CD4-positive, alpha-beta T cell treated with Interleukin-2 at 100 ng/mL for 4 hours (primary cell): ENCODE measurements at regions not wholly inside any gene's neighbourhood (a gene's known extent, or its start where the extent isn't known, plus 50 kb on each side); places are given as distances from the start of the nearest gene placed in this dataset.
"Not testable (repeated sequence)": the region's sequence is repeated elsewhere in the genome, so short reads cannot be mapped to it uniquely, and the experiment has no call there.

Source experiments
- DNase-seq: peaks from one replicate; pipeline ENCODE4 v3.0.0-alpha.2; 2020; ENCODE audit warnings: low spot score

DNA sequence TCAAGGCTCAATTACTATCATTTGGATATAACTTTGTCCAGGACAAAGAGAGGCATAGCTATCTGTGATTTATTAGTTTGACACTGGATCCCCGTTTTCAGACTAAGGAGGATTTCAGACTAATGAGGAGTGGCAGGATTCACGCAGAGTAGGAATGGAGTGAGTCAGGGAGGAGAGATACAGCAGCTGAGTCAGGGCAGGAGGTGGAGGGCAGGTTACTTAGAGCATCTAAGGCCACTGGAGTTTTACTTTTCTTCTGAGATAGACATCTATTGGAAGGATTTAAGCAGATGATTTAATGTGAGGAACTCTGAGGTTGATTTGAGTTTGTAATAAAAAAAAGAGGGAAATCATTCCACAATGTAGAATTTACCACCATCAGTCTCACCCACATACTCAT, 110.6 kb downstream of the RPIA start:
- DNase-seq = not testable (repeated sequence)

DNA sequence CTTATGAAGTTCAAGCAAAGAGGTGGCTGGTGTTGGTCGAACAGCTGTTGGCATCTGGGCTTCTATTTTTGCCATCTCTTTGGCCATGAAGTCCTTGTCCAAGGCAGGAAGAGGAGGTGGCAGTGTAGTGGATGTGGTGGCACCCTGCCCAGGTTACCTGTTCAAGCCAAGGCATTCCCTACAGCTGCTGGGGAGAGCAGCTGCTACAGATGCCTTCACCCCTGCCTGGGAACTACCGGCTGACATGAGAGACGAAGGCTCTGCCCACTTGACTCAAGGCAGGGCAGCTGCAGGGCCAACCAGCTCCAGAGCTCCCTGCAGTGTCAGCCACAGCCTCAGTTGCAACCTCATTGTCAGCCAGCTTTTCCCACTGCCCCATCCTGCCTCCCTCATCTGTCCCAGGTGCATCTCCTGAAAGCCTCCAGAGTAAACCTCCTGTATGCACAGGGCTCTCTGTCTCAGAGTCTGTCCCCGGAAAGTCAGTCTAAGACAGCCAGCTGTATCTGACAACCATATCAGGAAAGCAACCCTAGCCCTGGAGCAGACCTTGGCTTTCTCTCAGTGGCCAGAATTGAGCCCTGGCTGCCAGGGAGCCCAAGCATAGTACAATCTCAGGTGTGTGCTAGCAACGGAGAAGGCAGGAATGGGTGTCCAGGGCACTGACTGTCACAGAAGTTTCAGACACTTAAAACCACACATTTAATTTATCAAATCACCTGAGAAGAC, 115.9 kb downstream of the RPIA start:
- no peak for DNase-seq

DNA sequence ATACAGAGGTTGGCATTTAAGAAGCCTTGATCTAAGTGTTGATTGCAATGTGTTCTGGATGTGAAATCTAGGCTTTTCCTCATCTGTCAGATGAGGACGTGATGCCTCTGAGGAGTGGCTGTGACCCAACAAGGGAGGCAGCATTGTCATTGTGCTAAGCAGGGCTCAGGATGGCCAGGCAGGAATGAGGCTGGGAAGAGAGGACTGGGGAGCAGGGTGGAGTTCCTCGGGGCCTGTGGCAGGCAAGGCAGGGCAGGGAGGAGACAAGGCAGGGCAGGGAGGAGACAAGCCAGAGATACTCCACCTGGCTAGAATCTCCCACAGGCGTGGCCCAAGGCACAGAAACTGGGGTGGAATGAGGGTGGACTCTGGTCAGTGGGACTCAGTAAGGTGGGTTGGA, 116.6 kb downstream of the RPIA start:
- DNase-seq = no peak

DNA sequence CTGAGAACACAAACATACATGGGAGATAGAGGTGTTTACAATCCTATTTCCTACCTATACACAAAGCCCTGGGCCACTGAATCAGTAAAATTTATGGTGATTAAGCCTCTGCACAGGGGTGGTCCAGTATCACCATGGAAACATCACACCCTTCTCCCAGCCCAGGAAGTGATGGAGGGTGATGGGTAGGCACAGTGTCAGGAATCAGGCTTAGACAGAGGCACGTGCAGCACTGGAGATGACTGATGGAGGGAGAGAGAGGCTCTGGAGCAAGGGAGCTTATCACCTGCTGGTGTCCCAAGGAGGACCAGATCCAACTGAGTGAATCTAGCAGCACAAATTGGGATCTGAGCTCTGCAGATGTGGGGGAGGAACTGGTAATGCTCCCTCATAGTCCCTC, 117.2 kb downstream of the RPIA start:
- no peak for DNase-seq

DNA sequence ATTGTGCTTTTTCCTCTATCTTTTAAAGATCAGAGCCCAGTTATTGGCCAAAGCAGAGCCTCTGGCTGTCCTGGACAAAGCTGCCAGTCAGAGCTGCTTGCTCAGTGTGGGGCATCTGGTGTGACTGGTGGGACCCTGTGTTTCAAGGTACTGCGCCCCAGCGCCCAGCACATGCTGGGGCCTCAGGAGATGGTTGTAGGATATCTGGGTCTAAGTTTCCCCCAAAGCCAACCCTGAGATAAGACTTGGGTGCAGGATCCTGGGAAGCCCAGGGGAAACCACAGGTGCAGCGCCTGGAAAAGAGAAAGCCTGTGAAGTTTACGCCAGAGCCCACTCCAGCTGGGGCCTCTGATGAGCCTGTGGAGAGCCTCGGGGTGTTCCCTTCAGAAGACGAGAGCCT, 117.7 kb downstream of the RPIA start:
- no peak for DNase-seq

- DNase-seq = no peak
Measured at GRCh38 chr2:88810017-88810416, 118.5 kb downstream of the RPIA start.

GRCh38 chr2:88810488-88810887, 119.0 kb downstream of the RPIA start:
- DNase-seq = no peak

DNA sequence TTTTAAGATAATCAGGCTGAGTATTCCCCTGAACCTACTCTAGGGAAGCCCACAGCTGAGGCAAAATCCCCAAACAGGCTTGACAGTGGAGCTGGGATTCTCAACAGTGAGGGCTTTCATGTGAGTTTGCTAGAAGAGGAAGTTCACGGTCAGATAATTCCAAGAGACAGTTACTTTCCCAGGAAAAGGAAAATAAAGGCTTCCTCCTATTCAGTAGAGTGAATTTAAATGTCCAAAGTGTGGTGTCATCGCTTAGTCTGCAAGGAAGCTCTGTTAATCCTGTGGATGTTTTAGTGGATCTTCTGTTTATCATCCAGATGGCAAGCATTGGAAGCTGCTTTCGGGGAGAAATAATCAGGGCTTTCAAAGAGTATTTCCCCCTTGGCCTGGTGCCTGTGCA, 119.8 kb downstream of the RPIA start:
- DNase-seq = no peak

DNA sequence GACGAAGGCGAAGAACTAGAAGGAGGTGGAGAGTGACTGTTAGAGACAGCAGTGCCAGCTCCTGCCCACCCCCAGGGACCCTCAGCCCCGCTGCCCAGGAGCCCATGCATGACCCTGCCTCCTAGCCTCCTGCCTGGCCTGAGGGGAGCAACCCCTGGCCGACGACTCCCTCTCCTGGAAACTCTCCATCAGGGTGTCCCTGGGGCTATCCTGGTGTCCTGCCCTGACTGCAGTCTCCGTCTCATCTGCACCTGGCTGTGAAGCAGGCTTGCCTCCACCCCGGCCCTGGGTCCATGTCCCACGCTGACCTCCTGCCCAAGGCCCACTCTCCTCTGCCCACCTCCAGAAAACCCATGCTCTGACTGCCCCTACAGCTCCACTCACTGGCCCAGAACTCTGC, 120.2 kb downstream of the RPIA start:
- no peak for DNase-seq

DNA sequence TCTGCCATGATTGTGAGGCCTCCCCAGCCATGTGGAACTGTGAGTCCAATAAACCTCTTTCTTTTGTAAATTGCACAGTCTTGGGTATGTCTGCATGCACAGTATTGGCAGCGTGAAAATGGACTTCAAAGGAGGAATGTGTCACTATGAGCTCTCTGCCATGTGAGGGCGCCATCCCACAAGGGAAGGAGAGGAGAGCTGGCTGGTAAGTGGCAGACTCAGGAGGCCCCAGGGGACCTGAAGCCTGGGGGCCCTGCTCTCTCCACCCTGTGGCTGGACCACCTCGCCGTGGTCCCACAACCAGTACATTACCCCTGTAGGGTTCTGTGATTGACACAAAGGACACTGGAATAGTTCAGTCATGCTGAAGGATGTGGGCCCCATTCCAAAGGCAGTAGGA, 122.1 kb downstream of the RPIA start:
- DNase-seq = no peak

DNA sequence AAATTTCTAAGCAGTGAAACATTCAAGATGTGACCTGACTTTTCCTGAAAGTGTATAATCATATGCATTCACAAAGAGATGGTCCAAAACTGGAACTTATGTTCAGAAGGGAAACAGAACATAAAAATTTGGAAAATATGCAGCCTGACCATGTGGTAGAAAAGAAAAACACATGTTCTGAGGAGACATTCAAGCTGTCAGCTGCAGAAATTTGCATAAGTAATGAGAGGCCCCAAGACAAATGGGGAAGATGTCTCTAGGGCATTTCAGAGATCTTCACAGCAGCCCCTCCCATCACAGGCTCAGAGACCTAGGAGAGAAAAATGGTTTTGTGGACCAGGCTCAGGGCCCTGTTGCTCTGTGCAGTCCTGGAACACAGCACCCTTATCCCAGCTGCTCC, 123.8 kb downstream of the RPIA start:
- DNase-seq = no peak

GRCh38 chr2:88815697-88816096, 124.2 kb downstream of the RPIA start:
- DNase-seq = no peak

- DNase-seq = no peak
Measured at GRCh38 chr2:88818381-88818780, 126.9 kb downstream of the RPIA start.

- no peak for DNase-seq
Measured at GRCh38 chr2:88824951-88825350, 133.5 kb downstream of the RPIA start.

GRCh38 chr2:88826399-88826798, 134.9 kb downstream of the RPIA start:
- no peak for DNase-seq

DNA sequence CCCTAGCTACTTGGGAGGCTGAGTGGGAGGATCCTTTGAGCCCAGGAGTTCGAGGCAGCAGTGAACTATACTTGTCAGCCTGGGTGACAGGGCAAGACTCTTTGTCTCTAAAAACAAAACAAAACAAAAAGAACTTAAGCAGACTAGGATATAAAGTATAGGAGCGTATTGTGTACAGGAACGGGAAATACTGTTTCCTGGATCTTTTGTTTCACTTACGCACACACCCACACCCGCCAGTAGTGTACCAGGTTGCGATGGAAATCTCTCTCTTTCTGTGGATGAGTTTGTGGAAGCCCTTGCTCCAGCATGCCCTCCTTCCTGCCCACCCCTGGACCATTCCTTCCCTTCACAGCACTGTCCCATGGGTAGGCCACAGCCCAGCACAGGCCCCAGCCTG, 136.3 kb downstream of the RPIA start:
- no peak for DNase-seq

GRCh38 chr2:88828397-88829137, 137.1 kb downstream of the RPIA start:
- DNase-seq = no peak

GRCh38 chr2:88829607-88830463, 138.4 kb downstream of the RPIA start:
- no peak for DNase-seq

GRCh38 chr2:88831071-88831791, 139.8 kb downstream of the RPIA start:
- no peak for DNase-seq

GRCh38 chr2:88831792-88832248, 140.3 kb downstream of the RPIA start:
- DNase-seq = peak; percentile 14

DNA sequence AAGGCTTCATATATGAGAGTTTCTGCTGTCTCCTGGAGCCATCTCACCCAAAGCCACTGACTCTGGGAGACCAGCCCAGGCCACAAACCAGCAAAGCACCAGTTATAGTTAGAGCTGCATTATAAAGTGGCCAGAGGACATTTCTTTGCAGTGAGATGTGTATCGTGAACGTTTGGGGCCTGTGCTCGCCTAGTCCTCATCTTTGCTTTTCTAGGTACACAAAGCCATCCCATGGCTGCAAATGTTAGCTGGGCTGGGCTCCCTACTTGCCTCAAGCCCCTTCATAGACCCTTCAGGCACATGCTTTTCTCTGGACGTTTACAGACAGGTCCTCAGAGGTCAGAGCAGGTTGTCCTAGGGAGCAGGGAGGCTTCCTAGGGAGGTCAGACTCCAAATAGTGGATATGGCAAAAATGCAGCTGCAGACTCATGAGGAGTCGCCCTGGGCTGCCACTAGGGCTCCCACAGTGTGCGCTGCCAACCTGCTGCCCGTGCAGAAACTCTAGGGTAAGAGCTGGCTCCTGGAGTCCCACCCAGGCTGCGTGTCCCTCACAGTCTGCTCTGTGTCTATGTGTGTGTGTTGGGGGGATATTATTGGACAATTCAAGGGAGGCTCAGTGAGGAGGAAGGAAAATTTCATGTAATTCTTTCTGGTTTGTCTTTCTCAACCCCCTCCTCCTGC, 141.0 kb downstream of the RPIA start:
- no peak for DNase-seq
